GM12878 (cell line): ENCODE measurements at regions not wholly inside any gene's neighbourhood (a gene's known extent, or its start where the extent isn't known, plus 50 kb on each side); places are given as distances from the start of the nearest gene placed in this dataset. TPM values are rescaled to one million over a fixed set of nuclear protein-coding genes. Genes with fewer than 3 reads are reported as not detected.

ENCODE experiments used
- CBFB ChIP-seq: IDR thresholded peaks from 2 replicates; pipeline ENCODE4 v1.6.1; 2016; ENCODE audit warnings: antibody characterized with exemption, low read depth
- CHD1 ChIP-seq: IDR thresholded peaks from 2 replicates; pipeline ENCODE4 v1.6.1; 2012; ENCODE audit warnings: low read depth, low read length, improper control_type of control experiment
- CHD2 ChIP-seq: IDR thresholded peaks from 2 replicates; pipeline ENCODE4 v1.6.1; 2011; ENCODE audit warnings: low read depth, low read length, improper control_type of control experiment, borderline replicate concordance
- CUX1 ChIP-seq: IDR thresholded peaks from 2 replicates; pipeline ENCODE4 v1.6.1; 2012; ENCODE audit warnings: improper control_type of control experiment, low read depth, low read length; ENCODE audit not compliant: insufficient replicate concordance
- E2F4 ChIP-seq: IDR thresholded peaks from 2 replicates; pipeline ENCODE4 v1.6.1; 2012; ENCODE audit warnings: low read depth, low read length, improper control_type of control experiment
- EGR1 ChIP-seq, 2 experiments: IDR thresholded peaks; 1 replicate in 1 of 2; 2 replicates in 1 of 2; pipeline ENCODE4 v1.6.1; 2011 to 2012; ENCODE audit warnings: low read depth in 2 of 2, low read length in 2 of 2, borderline replicate concordance in 1 of 2, mild to moderate bottlenecking in 1 of 2, moderate library complexity in 1 of 2
- FOS ChIP-seq: IDR thresholded peaks from 3 replicates; pipeline ENCODE4 v1.6.1; 2011; ENCODE audit warnings: borderline replicate concordance; ENCODE audit not compliant: insufficient read length; ENCODE audit errors: extremely low read depth
- MLLT1 ChIP-seq: fragments of 450-650 bp; IDR thresholded peaks from 2 replicates; pipeline ENCODE4 v1.6.1; 2016; ENCODE audit warnings: mild to moderate bottlenecking
- POLR2A ChIP-seq: IDR thresholded peaks from 2 replicates; pipeline ENCODE4 v1.6.1; 2011; ENCODE audit warnings: low read depth, mild to moderate bottlenecking, low read length
- SMC3 ChIP-seq: IDR thresholded peaks from 2 replicates; pipeline ENCODE4 v1.6.1; 2011; ENCODE audit warnings: low read length, improper control_type of control experiment, borderline replicate concordance
- SREBF1 ChIP-seq: IDR thresholded peaks from 2 replicates; pipeline ENCODE4 v1.6.1; 2012; ENCODE audit warnings: mild to moderate bottlenecking, low read length
- STAT3 ChIP-seq: IDR thresholded peaks from 2 replicates; pipeline ENCODE4 v1.6.1; 2011; ENCODE audit warnings: low read depth, low read length, improper control_type of control experiment
- SUPT20H ChIP-seq: IDR thresholded peaks from 2 replicates; pipeline ENCODE4 v1.6.1; 2011; ENCODE audit warnings: low read depth, mild to moderate bottlenecking, low read length, moderate library complexity, borderline replicate concordance; ENCODE audit not compliant: control insufficient read depth
- SUZ12 ChIP-seq: fragments of 200-600 bp; sonication (generic); IDR thresholded peaks from one replicate; pipeline ENCODE4 v1.6.1; 2018; ENCODE audit warnings: antibody characterized with exemption, mild to moderate bottlenecking; ENCODE audit not compliant: unreplicated experiment
- ZNF207 ChIP-seq: fragments of 450-650 bp; IDR thresholded peaks from 2 replicates; pipeline ENCODE4 v1.6.1; 2014; ENCODE audit warnings: antibody characterized with exemption, mild to moderate bottlenecking, borderline replicate concordance
- ZNF622 ChIP-seq: fragments of 450-650 bp; IDR thresholded peaks from 2 replicates; pipeline ENCODE4 v1.6.1; 2017; ENCODE audit warnings: mild to moderate bottlenecking, inconsistent platforms
- microRNA-seq: library from miRNA; unstranded; fragments of <30 nt; microRNA quantifications from one replicate; pipeline ENCODE4, GENCODE V29; 2018
- small RNA-seq: library from RNA; depleted of rRNA; stranded (forward); fragments of <200 nt; gene quantifications from one replicate; pipeline ENCODE3, GENCODE V24; 2014

- TF ChIP-seq SREBF1: no peak
- no peak for TF ChIP-seq CHD1
- TF ChIP-seq SUPT20H: no peak
- TF ChIP-seq CBFB: no peak
- no peak for TF ChIP-seq CUX1
- TF ChIP-seq CHD2: no peak
- TF ChIP-seq ZNF622: no peak
- TF ChIP-seq FOS: no peak
- no peak for TF ChIP-seq E2F4
- TF ChIP-seq STAT3: no peak
- no peak for TF ChIP-seq MLLT1
- no peak for TF ChIP-seq ZNF207
- no peak for TF ChIP-seq POLR2A
- no peak for TF ChIP-seq SUZ12
- no peak for TF ChIP-seq EGR1 (IDR thresholded peaks at IDR 0.05; ENCODE audit: borderline replicate concordance in 1 of 2, low read depth in 2 of 2, low read length in 2 of 2)
- peak; percentile 58; the same call in 1 of the 2 replicates for TF ChIP-seq SMC3
Measured at GRCh38 chr13:99614465-99614885, 113.2 kb downstream of the TM9SF2 start (continued).

Small RNAs in the stretch of these regions (microRNA-seq; reads per million reads assigned to microRNA genes)
- gene MIR4306: not detected

Small RNAs in the stretch of these regions (small RNA-seq; reads per million reads assigned to genes)
- gene MIR4306 (not detected), gene RF00402 (not detected)
